ENCODE measurements at regions not wholly inside any gene's neighbourhood (a gene's known extent, or its start where the extent isn't known, plus 50 kb on each side); places are given as distances from the start of the nearest gene placed in this dataset.
A peak's percentile ranks its signal among the peaks of the same experiment; 100 is the strongest.
"Not testable (repeated sequence)": the region's sequence is repeated elsewhere in the genome, so short reads cannot be mapped to it uniquely, and the experiment has no call there.

- DNase-seq = no peak
Observed at GRCh38 chr6:118718903-118719302, 67.5 kb upstream of the CEP85L start.

- DNase-seq = no peak
Observed at GRCh38 chr6:118718297-118718696, 66.9 kb upstream of the CEP85L start.

- no peak for DNase-seq
Observed at GRCh38 chr6:118717106-118717505, 65.7 kb upstream of the CEP85L start.

- DNase-seq = not testable (repeated sequence)
Observed at GRCh38 chr6:118715907-118716306, 64.5 kb upstream of the CEP85L start.

- no peak for DNase-seq
Observed at GRCh38 chr6:118715376-118715775, 64.0 kb upstream of the CEP85L start.

GRCh38 chr6:118714756-118715155, 63.4 kb upstream of the CEP85L start:
- DNase-seq = no peak

GRCh38 chr6:118712969-118713368, 61.6 kb upstream of the CEP85L start:
- no peak for DNase-seq

- no peak for DNase-seq
Observed at GRCh38 chr6:118710616-118711015, 59.2 kb upstream of the CEP85L start.

GRCh38 chr6:118709859-118710350, 58.5 kb upstream of the CEP85L start:
- DNase-seq = peak; percentile 74

- no peak for DNase-seq
Observed at GRCh38 chr6:118708744-118709143, 57.4 kb upstream of the CEP85L start.

GRCh38 chr6:118708055-118708454, 56.7 kb upstream of the CEP85L start:
- DNase-seq = no peak

- no peak for DNase-seq
Observed at GRCh38 chr6:118706702-118707101, 55.3 kb upstream of the CEP85L start.

- peak; percentile 20 for DNase-seq
Observed at GRCh38 chr6:118705544-118706491, 54.4 kb upstream of the CEP85L start.

GRCh38 chr6:118704915-118705314, 53.5 kb upstream of the CEP85L start:
- no peak for DNase-seq

- DNase-seq = not testable (repeated sequence)
Observed at GRCh38 chr6:118701260-118701659, 49.9 kb upstream of the CEP85L start.

Measured in stimulated activated naive CD4-positive, alpha-beta T cell treated with Interleukin-2 at 50 U/mL for 16 hours (primary cell).